Testis (tissue), 2 donors: ENCODE measurements at regions not wholly inside any gene's neighbourhood (a gene's known extent, or its start where the extent isn't known, plus 50 kb on each side); places are given as distances from the start of the nearest gene placed in this dataset.

Experiments used
- DNase-seq: peaks from one replicate; pipeline ENCODE4 v3.0.0-alpha.2; 2019
- H3K27ac ChIP-seq, 2 donors: fragments of 200-600 bp; sonication (generic); one replicate each; pipeline ENCODE4 v1.5.1; 2019
- H3K27me3 ChIP-seq: fragments of 200-600 bp; sonication (generic); one replicate; pipeline ENCODE4 v1.5.1; 2019
- H3K36me3 ChIP-seq: fragments of 200-600 bp; sonication (generic); one replicate; pipeline ENCODE4 v1.5.1; 2017; ENCODE audit warnings: low read depth; ENCODE audit errors: missing control alignments
- H3K4me1 ChIP-seq: fragments of 200-600 bp; sonication (generic); one replicate; pipeline ENCODE4 v1.5.1; 2019
- H3K4me3 ChIP-seq, 2 donors: fragments of 200-600 bp; sonication (generic); one replicate each; pipeline ENCODE4 v1.5.1; 2017 to 2019
- H3K9me3 ChIP-seq: fragments of 200-600 bp; sonication (generic); one replicate; pipeline ENCODE4 v1.5.1; 2017
- POLR2A ChIP-seq: fragments of 450-650 bp; IDR thresholded peaks from one replicate; pipeline ENCODE4 v1.6.1; 2017; ENCODE audit warnings: antibody characterized with exemption, mild to moderate bottlenecking, moderate library complexity
- WGBS, 2 donors: methylation state at CpG; one replicate each; pipeline ENCODE4 v1.1.5; 2018; 5-methylcytosine and 5-hydroxymethylcytosine counted together
- intact Hi-C: fragments of 100-400 bp; cut with DNase I; formaldehyde crosslinking; loops from one replicate; pipeline ENCODE4 v1.15.1; 2023; ENCODE audit warnings: low total_unique reads
- TF ChIP-seq, protein P1 (sequence below), 3 experiments: fragments of 450-650 bp in 2 of 3; fragments of 200-600 bp in 1 of 3; sonication (generic) in 1 of 3; IDR thresholded peaks; one replicate each; pipeline ENCODE4 v1.5.1; 2016 to 2019; ENCODE audit warnings: antibody characterized with exemption in 3 of 3, mild to moderate bottlenecking in 2 of 3, moderate library complexity in 1 of 3

GRCh38 chr2:120455390-120455789, 109.5 kb downstream of the INHBB start:
- no peak for TF ChIP-seq POLR2A
- TF ChIP-seq, protein P1, sequence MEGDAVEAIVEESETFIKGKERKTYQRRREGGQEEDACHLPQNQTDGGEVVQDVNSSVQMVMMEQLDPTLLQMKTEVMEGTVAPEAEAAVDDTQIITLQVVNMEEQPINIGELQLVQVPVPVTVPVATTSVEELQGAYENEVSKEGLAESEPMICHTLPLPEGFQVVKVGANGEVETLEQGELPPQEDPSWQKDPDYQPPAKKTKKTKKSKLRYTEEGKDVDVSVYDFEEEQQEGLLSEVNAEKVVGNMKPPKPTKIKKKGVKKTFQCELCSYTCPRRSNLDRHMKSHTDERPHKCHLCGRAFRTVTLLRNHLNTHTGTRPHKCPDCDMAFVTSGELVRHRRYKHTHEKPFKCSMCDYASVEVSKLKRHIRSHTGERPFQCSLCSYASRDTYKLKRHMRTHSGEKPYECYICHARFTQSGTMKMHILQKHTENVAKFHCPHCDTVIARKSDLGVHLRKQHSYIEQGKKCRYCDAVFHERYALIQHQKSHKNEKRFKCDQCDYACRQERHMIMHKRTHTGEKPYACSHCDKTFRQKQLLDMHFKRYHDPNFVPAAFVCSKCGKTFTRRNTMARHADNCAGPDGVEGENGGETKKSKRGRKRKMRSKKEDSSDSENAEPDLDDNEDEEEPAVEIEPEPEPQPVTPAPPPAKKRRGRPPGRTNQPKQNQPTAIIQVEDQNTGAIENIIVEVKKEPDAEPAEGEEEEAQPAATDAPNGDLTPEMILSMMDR (IDR thresholded peaks at IDR 0.05) = no peak
- H3K4me1 ChIP-seq = no peaks in the 10 kb centered on the region
- H3K36me3 ChIP-seq = no peaks in the 10 kb centered on the region
- no peak overlapping the region for H3K4me3 ChIP-seq
- intact Hi-C loops = no loop called here
- no peaks in the 10 kb centered on the region for H3K27me3 ChIP-seq
- DNase-seq = no peak
- no peaks in the 10 kb centered on the region for H3K9me3 ChIP-seq
- WGBS, 2 donors = 82 to 90% methylated on average over 1 of the region's 1 CpG
- H3K27ac ChIP-seq = no peak overlapping the region

DNA sequence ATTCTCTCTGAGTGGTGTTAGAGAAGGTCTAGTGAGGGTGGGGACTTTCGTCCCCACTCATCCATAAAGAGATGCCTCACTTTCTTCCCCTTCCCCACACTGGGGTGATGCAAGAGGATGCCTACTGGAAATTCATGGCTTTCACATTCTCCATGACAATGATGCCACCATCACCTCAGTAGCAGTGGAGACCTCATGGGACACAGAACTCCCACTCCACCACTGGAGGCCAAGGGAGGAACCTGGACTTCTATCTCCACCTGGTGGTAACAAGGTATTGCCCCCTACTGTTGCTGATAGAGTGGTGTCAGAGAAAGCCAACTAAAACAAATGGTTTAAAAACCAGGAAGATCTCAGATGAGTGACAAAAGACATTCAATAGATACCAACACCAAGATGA, 110.9 kb downstream of the INHBB start:
- 76 to 100% methylated on average over 1 of the region's 1 CpG for WGBS, 2 donors
- DNase-seq = no peak
- TF ChIP-seq, protein P1 (IDR thresholded peaks at IDR 0.05) = no peak
- TF ChIP-seq POLR2A = no peak
- Histone ChIP-seq H3K9me3 (no peaks in the 10 kb centered on the region), H3K27ac (no peak overlapping the region), H3K4me3 (no peak overlapping the region), H3K4me1 (no peaks in the 10 kb centered on the region), H3K27me3 (no peaks in the 10 kb centered on the region), H3K36me3 (no peaks in the 10 kb centered on the region)
- intact Hi-C loops = no loop called here

DNA sequence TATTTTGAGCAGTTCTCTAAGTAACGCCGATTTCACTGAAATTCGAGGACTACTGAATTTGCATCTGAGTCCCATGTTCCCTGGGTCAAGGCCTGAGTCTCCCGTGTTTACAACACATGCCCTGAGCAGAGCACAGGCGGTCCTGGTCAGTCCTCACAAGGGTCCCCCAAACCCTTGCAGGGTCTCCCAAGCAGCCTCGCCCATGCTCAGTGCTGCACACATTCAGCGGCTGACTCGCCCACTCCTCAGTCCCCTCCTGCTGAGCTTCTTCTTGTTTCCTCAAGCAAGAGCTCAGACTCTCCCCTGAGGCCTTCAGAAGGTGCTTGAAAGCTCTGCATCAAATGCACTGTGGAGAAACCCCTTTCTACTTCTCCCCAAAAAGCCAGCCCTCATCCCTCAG, 114.6 kb downstream of the INHBB start:
- no peak overlapping the region for H3K4me3 ChIP-seq
- H3K4me1 ChIP-seq = peaks cover 4% of the 10 kb centered on the region
- TF ChIP-seq, protein P1 (IDR thresholded peaks at IDR 0.05) = no peak
- no peak for TF ChIP-seq POLR2A
- DNase-seq = no peak
- no peaks in the 10 kb centered on the region for H3K27me3 ChIP-seq
- intact Hi-C loops = no loop called here
- no peaks in the 10 kb centered on the region for H3K36me3 ChIP-seq
- H3K9me3 ChIP-seq = no peaks in the 10 kb centered on the region
- WGBS, 2 donors = 94 to 97% methylated on average over 8 of the region's 8 CpGs
- no peak overlapping the region for H3K27ac ChIP-seq

GRCh38 chr2:120461092-120461491, 115.2 kb downstream of the INHBB start:
- Histone ChIP-seq H3K9me3 (no peaks in the 10 kb centered on the region), H3K4me3 (no peak overlapping the region), H3K27me3 (no peaks in the 10 kb centered on the region), H3K4me1 (peaks cover 10% of the 10 kb centered on the region), H3K36me3 (no peaks in the 10 kb centered on the region), H3K27ac (no peak overlapping the region)
- TF ChIP-seq, protein P1 (IDR thresholded peaks at IDR 0.05) = no peak
- TF ChIP-seq POLR2A = no peak
- DNase-seq = no peak
- 86 to 92% methylated on average over 5 of the region's 5 CpGs for WGBS, 2 donors
- intact Hi-C loops = no loop called here
